Lower lobe of right lung (tissue), 2 donors: ENCODE measurements at regions not wholly inside any gene's neighbourhood (a gene's known extent, or its start where the extent isn't known, plus 50 kb on each side); places are given as distances from the start of the nearest gene placed in this dataset.
"Not testable (repeated sequence)": the region's sequence is repeated elsewhere in the genome, so short reads cannot be mapped to it uniquely, and the experiment has no call there.

Source experiments
- ATAC-seq, 2 donors: fragments of 200-7000 bp; cut with Tn5 transposase; one replicate each; pipeline ENCODE4 v1.9.1; 2020 to 2022; ENCODE audit warnings: mild to moderate bottlenecking in 2 of 2, moderate library complexity in 2 of 2
- DNase-seq: peaks from one replicate; pipeline ENCODE4 v3.0.0-alpha.2; 2020
- H3K27ac ChIP-seq: fragments of 200-600 bp; one replicate; pipeline ENCODE4 v1.8.0; 2022
- H3K27me3 ChIP-seq: fragments of 200-600 bp; one replicate; pipeline ENCODE4 v1.8.0; 2022; ENCODE audit warnings: low read depth
- H3K36me3 ChIP-seq: fragments of 200-600 bp; one replicate; pipeline ENCODE4 v1.8.0; 2022; ENCODE audit warnings: mild to moderate bottlenecking
- H3K4me1 ChIP-seq: fragments of 200-600 bp; one replicate; pipeline ENCODE4 v1.8.0; 2022
- H3K4me3 ChIP-seq: fragments of 200-600 bp; one replicate; pipeline ENCODE4 v1.8.0; 2022; ENCODE audit warnings: mild to moderate bottlenecking
- H3K9me3 ChIP-seq: fragments of 200-600 bp; one replicate; pipeline ENCODE4 v1.8.0; 2022
- intact Hi-C: fragments of 100-400 bp; cut with DNase I; formaldehyde crosslinking; loops from one replicate; pipeline ENCODE4 v1.11.0; 2022
- TF ChIP-seq, protein P1 (sequence below): fragments of 200-600 bp; IDR thresholded peaks from one replicate; pipeline ENCODE4 v1.8.0; 2022; ENCODE audit warnings: antibody characterized with exemption, mild to moderate bottlenecking
- donor health status: DM: no; HTN: yes; CAD: no; lungs with severe emphysema.

DNA sequence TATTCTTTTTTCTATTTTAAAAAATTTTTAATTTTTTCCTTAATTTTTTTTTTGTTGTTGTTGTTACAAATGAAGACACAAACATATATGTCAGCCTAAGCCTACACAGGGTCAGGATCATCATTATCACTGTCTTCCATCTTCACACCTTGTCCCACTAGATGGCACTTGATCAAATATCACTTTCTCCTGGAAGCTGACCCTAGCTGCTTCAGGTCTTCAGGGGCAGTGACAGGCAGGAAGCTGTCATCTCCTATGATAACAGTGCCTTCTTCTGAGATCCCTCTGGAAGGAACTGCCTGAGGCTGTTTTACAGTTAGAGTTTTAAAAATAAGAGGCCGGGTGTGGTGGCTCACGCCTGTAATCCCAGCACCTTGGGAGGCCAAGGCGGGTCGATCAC, 70.2 kb upstream of the EEF1E1 start:
- TF ChIP-seq, protein P1, sequence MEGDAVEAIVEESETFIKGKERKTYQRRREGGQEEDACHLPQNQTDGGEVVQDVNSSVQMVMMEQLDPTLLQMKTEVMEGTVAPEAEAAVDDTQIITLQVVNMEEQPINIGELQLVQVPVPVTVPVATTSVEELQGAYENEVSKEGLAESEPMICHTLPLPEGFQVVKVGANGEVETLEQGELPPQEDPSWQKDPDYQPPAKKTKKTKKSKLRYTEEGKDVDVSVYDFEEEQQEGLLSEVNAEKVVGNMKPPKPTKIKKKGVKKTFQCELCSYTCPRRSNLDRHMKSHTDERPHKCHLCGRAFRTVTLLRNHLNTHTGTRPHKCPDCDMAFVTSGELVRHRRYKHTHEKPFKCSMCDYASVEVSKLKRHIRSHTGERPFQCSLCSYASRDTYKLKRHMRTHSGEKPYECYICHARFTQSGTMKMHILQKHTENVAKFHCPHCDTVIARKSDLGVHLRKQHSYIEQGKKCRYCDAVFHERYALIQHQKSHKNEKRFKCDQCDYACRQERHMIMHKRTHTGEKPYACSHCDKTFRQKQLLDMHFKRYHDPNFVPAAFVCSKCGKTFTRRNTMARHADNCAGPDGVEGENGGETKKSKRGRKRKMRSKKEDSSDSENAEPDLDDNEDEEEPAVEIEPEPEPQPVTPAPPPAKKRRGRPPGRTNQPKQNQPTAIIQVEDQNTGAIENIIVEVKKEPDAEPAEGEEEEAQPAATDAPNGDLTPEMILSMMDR: no peak
- Histone ChIP-seq H3K9me3 (no peaks in the 10 kb centered on the region), H3K4me3 (no peak overlapping the region), H3K4me1 (no peaks in the 10 kb centered on the region), H3K36me3 (no peaks in the 10 kb centered on the region), H3K27me3 (no peaks in the 10 kb centered on the region), H3K27ac (no peak overlapping the region)
- DNase-seq: no peak
- ATAC-seq: no peak
- intact Hi-C loops: no loop called here

DNA sequence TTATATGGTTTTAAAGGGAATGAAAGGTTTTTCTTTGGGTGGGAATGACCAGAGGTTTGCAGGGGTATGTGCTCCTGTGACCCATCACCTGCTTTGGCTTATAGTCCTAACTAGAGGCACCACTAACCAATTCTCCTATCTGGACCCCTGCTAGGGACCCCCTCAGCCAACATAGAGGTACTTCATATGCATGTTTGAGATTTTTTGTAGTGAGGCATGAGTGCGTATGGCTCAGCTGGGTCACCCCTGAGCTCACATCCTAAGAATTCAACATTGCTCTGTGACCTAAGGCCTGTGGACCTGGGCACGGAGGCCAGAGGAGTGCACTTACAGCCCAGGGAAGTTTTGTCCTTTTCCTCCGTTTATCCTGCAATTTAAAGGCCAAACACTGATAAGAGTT, 68.4 kb upstream of the EEF1E1 start:
- DNase-seq: no peak

DNA sequence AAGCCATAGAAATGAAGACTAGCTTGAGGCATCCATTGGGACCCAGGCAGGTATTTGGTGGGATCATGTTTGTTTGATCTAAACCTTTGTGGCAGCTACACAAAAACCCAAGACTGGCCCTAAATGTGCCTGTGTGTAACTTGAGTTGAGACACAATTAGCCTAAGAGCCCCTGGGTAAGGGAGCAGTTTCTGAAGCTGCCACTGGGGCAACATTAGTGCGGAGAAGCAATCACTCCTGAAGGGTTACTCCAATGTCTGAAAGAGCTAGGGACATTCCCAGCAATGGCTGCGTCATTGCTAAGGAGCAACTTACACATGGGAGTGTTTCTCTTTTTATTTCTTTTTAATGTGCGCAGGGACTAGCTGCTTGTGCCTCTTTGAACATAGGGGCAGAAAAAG, 67.9 kb upstream of the EEF1E1 start:
- H3K4me1 ChIP-seq: no peaks in the 10 kb centered on the region
- no peaks in the 10 kb centered on the region for H3K27me3 ChIP-seq
- H3K27ac ChIP-seq: no peak overlapping the region
- intact Hi-C loops: no loop called here
- no peak for DNase-seq
- no peaks in the 10 kb centered on the region for H3K9me3 ChIP-seq
- TF ChIP-seq, protein P1: no peak
- ATAC-seq: no peak
- no peak overlapping the region for H3K4me3 ChIP-seq
- no peaks in the 10 kb centered on the region for H3K36me3 ChIP-seq

More for the DNA sequence above, 68.4 kb upstream of the EEF1E1 start:
- H3K4me3 ChIP-seq: no peak overlapping the region
- no peak overlapping the region for H3K27ac ChIP-seq
- intact Hi-C loops: no loop called here
- no peaks in the 10 kb centered on the region for H3K9me3 ChIP-seq
- no peak for ATAC-seq
- no peaks in the 10 kb centered on the region for H3K36me3 ChIP-seq
- TF ChIP-seq, protein P1: no peak
- H3K27me3 ChIP-seq: no peaks in the 10 kb centered on the region
- H3K4me1 ChIP-seq: no peaks in the 10 kb centered on the region

DNA sequence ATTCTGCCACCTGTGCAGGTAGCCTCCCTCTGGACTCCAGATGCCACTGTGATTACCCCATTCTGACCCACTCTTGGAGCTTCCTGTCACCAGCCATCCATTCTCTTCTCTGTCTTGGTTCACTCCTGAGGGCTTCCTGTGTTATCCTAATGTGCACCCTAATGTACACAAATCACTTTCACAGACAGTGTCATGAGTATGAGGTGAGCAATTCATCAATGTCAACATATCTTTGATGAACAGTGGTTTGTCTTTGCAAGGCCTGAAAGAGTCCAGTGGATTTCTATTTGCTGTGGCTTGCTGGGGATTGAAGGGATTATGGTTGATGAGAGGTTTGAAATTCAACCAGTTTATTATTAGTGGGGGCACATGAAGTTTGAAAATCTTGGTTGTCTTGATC, 63.8 kb upstream of the EEF1E1 start:
- Histone ChIP-seq H3K27ac (no peak overlapping the region), H3K4me3 (no peak overlapping the region), H3K4me1 (no peaks in the 10 kb centered on the region), H3K9me3 (no peaks in the 10 kb centered on the region), H3K27me3 (no peaks in the 10 kb centered on the region), H3K36me3 (no peaks in the 10 kb centered on the region)
- no peak for DNase-seq
- no peak for ATAC-seq
- intact Hi-C loops: no loop called here
- TF ChIP-seq, protein P1: no peak

DNA sequence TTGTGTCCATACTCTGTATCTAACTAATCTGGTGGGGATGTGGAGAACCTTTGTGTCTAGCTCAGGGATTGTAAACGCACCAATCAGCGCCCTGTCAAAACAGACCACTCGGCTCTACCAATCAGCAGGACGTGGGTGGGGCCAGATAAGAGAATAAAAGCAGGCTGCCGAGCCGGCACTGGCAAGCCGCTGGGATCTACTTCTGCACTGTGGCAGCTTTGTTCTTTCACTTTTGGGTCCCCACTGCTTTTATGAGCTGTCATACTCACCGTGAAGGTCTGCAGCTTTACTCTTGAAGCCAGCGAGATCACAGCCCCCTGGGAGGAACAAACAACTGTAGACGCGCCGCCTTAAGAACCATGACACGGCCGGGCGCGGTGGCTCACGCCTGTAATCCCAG, 62.7 kb upstream of the EEF1E1 start:
- H3K27me3 ChIP-seq, H3K36me3 ChIP-seq, ATAC-seq, H3K27ac ChIP-seq, H3K4me1 ChIP-seq, H3K4me3 ChIP-seq, intact Hi-C loops, DNase-seq, H3K9me3 ChIP-seq: not testable (repeated sequence)

DNA sequence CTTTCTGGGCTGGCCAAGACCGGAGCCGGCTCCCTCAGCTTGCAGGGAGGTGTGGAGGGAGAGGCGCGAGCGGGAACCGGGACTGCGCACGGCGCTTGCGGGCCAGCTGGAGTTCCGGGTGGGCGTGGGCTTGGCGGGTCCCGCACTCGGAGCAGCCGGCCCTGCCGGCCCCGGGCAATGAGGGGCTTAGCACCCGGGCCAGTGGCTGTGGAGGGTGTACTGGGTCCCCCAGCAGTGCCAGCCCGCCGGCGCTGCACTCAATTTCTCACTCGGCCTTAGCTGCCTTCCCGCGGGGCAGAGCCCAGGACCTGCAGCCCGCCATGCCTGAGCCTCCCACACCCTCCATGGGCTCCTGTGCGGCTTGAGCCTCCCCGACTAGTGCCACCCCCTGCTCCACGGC, 61.9 kb upstream of the EEF1E1 start:
- ATAC-seq, DNase-seq, H3K27me3 ChIP-seq, intact Hi-C loops, H3K9me3 ChIP-seq, H3K27ac ChIP-seq, H3K36me3 ChIP-seq, H3K4me1 ChIP-seq, H3K4me3 ChIP-seq: not testable (repeated sequence)

DNA sequence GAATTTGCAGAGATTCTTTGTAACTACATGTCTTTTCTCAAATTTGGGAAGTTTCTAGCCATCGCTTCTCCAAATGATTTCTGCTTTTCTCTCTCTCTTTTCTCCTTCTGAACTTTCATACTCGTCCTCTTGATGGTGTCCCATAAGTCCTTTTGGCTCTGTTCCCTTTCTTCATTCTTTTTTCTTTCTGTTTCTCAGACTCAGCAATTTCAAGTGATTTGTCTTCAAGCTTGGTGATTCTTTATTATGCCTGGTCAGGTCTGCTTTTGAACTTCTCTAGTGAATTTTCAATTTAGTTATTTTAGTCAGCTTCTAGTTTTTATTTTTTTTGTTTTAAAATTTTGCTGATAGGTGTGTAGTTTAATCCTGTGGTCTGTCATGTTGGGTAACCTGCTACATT, 57.6 kb upstream of the EEF1E1 start:
- TF ChIP-seq, protein P1: no peak
- Histone ChIP-seq H3K4me1 (no peaks in the 10 kb centered on the region), H3K27me3 (no peaks in the 10 kb centered on the region), H3K27ac (no peak overlapping the region), H3K36me3 (no peaks in the 10 kb centered on the region), H3K4me3 (no peak overlapping the region), H3K9me3 (no peaks in the 10 kb centered on the region)
- ATAC-seq (no peak), DNase-seq (no peak)
- intact Hi-C loops: no loop called here
